K562 (cell line): ENCODE measurements at regions not wholly inside any gene's neighbourhood (a gene's known extent, or its start where the extent isn't known, plus 50 kb on each side); places are given as distances from the start of the nearest gene placed in this dataset.

Experiments
- ATAC-seq: fragments of 200-7000 bp; cut with Tn5 transposase; 3 replicates; pipeline ENCODE4 v1.9.1; 2020; ENCODE audit warnings: moderate library complexity
- BruUV-seq: library from RNA; stranded (reverse); fragments of 400-500 nt; replicated peaks from 2 replicates; lab custom pipeline; 2021; lab: Mats Ljungman, UMichigan
- CTCF ChIA-PET: fragments of 300-600 bp; formaldehyde crosslinking; extraction: SDS; loops from one replicate; lab custom pipeline; 2021; ENCODE audit warnings: low intra/inter-chr PET ratio; lab: Yijun Ruan, JAX
- POLR2A ChIA-PET: fragments of 300-600, 350-650 bp; sonication (Branson Sonifier 250); formaldehyde crosslinking; extraction: SDS; loops from one replicate; lab custom pipeline; 2021; ENCODE audit warnings: antibody characterized with exemption, inconsistent platforms; lab: Yijun Ruan, JAX
- DNase-seq, 4 experiments: peaks; one replicate each; pipeline versions ENCODE4 v3.0.0 to v3.0.0-alpha.2; 2011 to 2018; ENCODE audit warnings: low spot score in 3 of 4, mixed read lengths in 3 of 4; ENCODE audit errors: extremely low read depth in 1 of 4
- FAIRE-seq: peaks from 2 replicates; lab custom pipeline; 2011; peaks lifted over from hg19 to GRCh38; lab: Jason Lieb, UNC
- H2AFZ ChIP-seq: 2 replicates; pipeline ENCODE4 v1.6.0; 2011; ENCODE audit warnings: low read depth, low read length, control low read depth, inconsistent platforms
- H3K27ac ChIP-seq: fragments of 200-600 bp; 3 replicates; pipeline ENCODE4 v1.8.0; 2011; ENCODE audit warnings: low read depth, mild to moderate bottlenecking, control low read depth, inconsistent platforms, low read length, moderate library complexity, mixed read lengths; ENCODE audit errors: extremely low read depth
- H3K27me3 ChIP-seq, 2 experiments: fragments of 300-600 bp in 1 of 2; 2 replicates in 1 of 2; 3 replicates in 1 of 2; pipeline versions ENCODE4 v1.6.0 to v1.8.0; 2011; ENCODE audit warnings: inconsistent platforms in 2 of 2, low read length in 2 of 2, mild to moderate bottlenecking in 1 of 2, mixed read lengths in 1 of 2, moderate library complexity in 1 of 2; ENCODE audit not compliant: control insufficient read depth in 2 of 2, insufficient read depth in 2 of 2
- H3K36me3 ChIP-seq: fragments of 300-600 bp; 3 replicates; pipeline ENCODE4 v1.8.0; 2011; ENCODE audit warnings: mild to moderate bottlenecking, low read length, inconsistent platforms; ENCODE audit not compliant: control insufficient read depth, insufficient read depth
- H3K4me1 ChIP-seq, 2 experiments: fragments of 200-600 bp in 1 of 2; replicated peaks in 1 of 2; 2 replicates in 1 of 2; 3 replicates in 1 of 2; pipeline versions ENCODE4 v1.5.1 to v1.8.0; 2011; ENCODE audit warnings: inconsistent platforms in 2 of 2, low read length in 2 of 2, mild to moderate bottlenecking in 1 of 2, mixed read lengths in 1 of 2, moderate library complexity in 1 of 2; ENCODE audit not compliant: control insufficient read depth in 2 of 2, insufficient read depth in 2 of 2
- H3K4me2 ChIP-seq: 2 replicates; pipeline ENCODE4 v1.6.1; 2011; ENCODE audit warnings: low read length, control low read depth, inconsistent platforms, mixed read lengths; ENCODE audit not compliant: insufficient read depth
- H3K4me3 ChIP-seq: fragments of 200-600 bp; sonication (generic), shearing (Covaris generic); 2 replicates; pipeline ENCODE4 v1.5.1; 2016; ENCODE audit warnings: control low read depth, inconsistent platforms
- H3K79me2 ChIP-seq: fragments of 200-600 bp; 3 replicates; pipeline ENCODE4 v1.8.0; 2011; ENCODE audit warnings: low read length, inconsistent platforms; ENCODE audit not compliant: control insufficient read depth, insufficient read depth
- H3K9ac ChIP-seq, 2 experiments: 2 replicates each; pipeline versions ENCODE4 v1.6.0 to v1.6.1; 2011; ENCODE audit warnings: low read depth in 2 of 2, low read length in 2 of 2, control low read depth in 1 of 2, inconsistent platforms in 1 of 2, mild to moderate bottlenecking in 1 of 2, mixed read lengths in 1 of 2; ENCODE audit not compliant: insufficient read depth in 1 of 2
- H3K9me1 ChIP-seq: one replicate; pipeline ENCODE4 v1.6.0; 2011; ENCODE audit warnings: inconsistent platforms, mild to moderate bottlenecking, low read length, moderate library complexity; ENCODE audit not compliant: control insufficient read depth, insufficient read depth
- H3K9me3 ChIP-seq: replicated peaks from 2 replicates; pipeline ENCODE4 v1.5.1; 2011; ENCODE audit warnings: low read depth, low read length, inconsistent platforms; ENCODE audit not compliant: control insufficient read depth, insufficient read depth
- H4K20me1 ChIP-seq: replicated peaks from 2 replicates; pipeline ENCODE4 v1.6.1; 2011; ENCODE audit warnings: low read length, inconsistent platforms, mixed read lengths; ENCODE audit not compliant: control insufficient read depth, insufficient read depth
- CREB1 ChIP-seq, 2 experiments: sonication (generic) in 1 of 2; formaldehyde crosslinking in 1 of 2; IDR thresholded peaks; 2 replicates each; pipeline versions ENCODE4 v1.6.1 to v1.8.0; 2012 to 2022; ENCODE audit warnings: inconsistent platforms in 1 of 2, mild to moderate bottlenecking in 1 of 2, missing genetic modification reagents in 1 of 2, moderate library complexity in 1 of 2
- DMBX1 ChIP-seq: fragments of 250-450 bp; sonication (Bioruptor Pico); IDR thresholded peaks from 2 replicates; pipeline ENCODE4 v1.8.0; 2022; ENCODE audit warnings: inconsistent platforms, mild to moderate bottlenecking, moderate library complexity, borderline replicate concordance
- ETV5 ChIP-seq: sonication (generic); formaldehyde crosslinking; IDR thresholded peaks from 2 replicates; pipeline ENCODE4 v1.4.0; 2020; ENCODE audit warnings: low read depth, mild to moderate bottlenecking, missing genetic modification reagents
- GATAD2A ChIP-seq: fragments of 450-650 bp; IDR thresholded peaks from 2 replicates; pipeline ENCODE4 v1.6.1; 2017
- MED1 ChIP-seq: sonication (generic); formaldehyde crosslinking; IDR thresholded peaks from 2 replicates; pipeline ENCODE4 v1.8.1; 2023; ENCODE audit warnings: missing genetic modification reagents, borderline replicate concordance
- MEF2D ChIP-seq: conservative IDR thresholded peaks from 2 replicates; pipeline ENCODE4 v1.6.1; 2016; ENCODE audit warnings: low read depth, missing genetic modification characterization, missing compliant biosample characterization
- MGA ChIP-seq: fragments of 450-650 bp; IDR thresholded peaks from 2 replicates; pipeline ENCODE4 v1.6.1; 2016; ENCODE audit warnings: mild to moderate bottlenecking, moderate library complexity
- MIER1 ChIP-seq: fragments of 450-650 bp; IDR thresholded peaks from 2 replicates; pipeline ENCODE4 v1.6.1; 2016; ENCODE audit warnings: antibody characterized with exemption, mild to moderate bottlenecking, low read depth
- PHTF2 ChIP-seq: fragments of 250-450 bp; sonication (Bioruptor Pico); IDR thresholded peaks from 2 replicates; pipeline ENCODE4 v1.5.0; 2021; ENCODE audit warnings: mild to moderate bottlenecking
- SIX5 ChIP-seq, 2 experiments: IDR thresholded peaks; 2 replicates each; pipeline ENCODE4 v1.6.1; 2011; ENCODE audit warnings: low read length in 2 of 2, borderline replicate concordance in 1 of 2, low read depth in 1 of 2, mild to moderate bottlenecking in 1 of 2, moderate library complexity in 1 of 2; ENCODE audit not compliant: insufficient read depth in 1 of 2
- ZKSCAN8 ChIP-seq: fragments of 200-800 bp; sonication (Bioruptor generic); IDR thresholded peaks from 2 replicates; pipeline ENCODE4 v1.6.1; 2016; ENCODE audit warnings: missing genetic modification characterization, missing compliant biosample characterization
- ZNF174 ChIP-seq: fragments of 250-450 bp; sonication (Bioruptor Pico); IDR thresholded peaks from 2 replicates; pipeline ENCODE4 v1.4.0; 2020; ENCODE audit warnings: mild to moderate bottlenecking
- ZNF263 ChIP-seq: sonication (generic); formaldehyde crosslinking; IDR thresholded peaks from 2 replicates; pipeline ENCODE4 v1.8.0; 2022; ENCODE audit warnings: mild to moderate bottlenecking, missing genetic modification reagents, borderline replicate concordance
- ZNF644 ChIP-seq: fragments of 200-800 bp; sonication (Bioruptor generic); IDR thresholded peaks from 2 replicates; pipeline ENCODE4 v1.6.1; 2016; ENCODE audit warnings: low read depth, missing genetic modification characterization, missing compliant biosample characterization
- WGBS: fragments of 100-300 bp; shearing (Covaris generic); methylation state at CpG from one replicate; pipeline ENCODE4 v1.1.6; 2016; ENCODE audit warnings: low coverage, mixed read lengths; ENCODE audit not compliant: insufficient coverage; ENCODE audit errors: missing lambda C conversion rate; 5-methylcytosine and 5-hydroxymethylcytosine counted together
- in situ Hi-C: fragments of 300-500 bp; cut with MboI; formaldehyde crosslinking; loops from 4 replicates; pipeline ENCODE4 v1.15.0; 2018; ENCODE audit warnings: inconsistent platforms, mixed read lengths
- intact Hi-C: fragments of 100-400 bp; cut with micrococcal nuclease; formaldehyde crosslinking; loops from 2 replicates; pipeline ENCODE4 v1.14.2; 2022

GRCh38 chr7:52811537-52811936, 223.9 kb upstream of the POM121L12 start:
- 0% methylated on average over 1 of the region's 1 CpG for WGBS
- no peaks in the 10 kb centered on the region for H4K20me1 ChIP-seq
- no peaks in the 10 kb centered on the region for H3K27me3 ChIP-seq
- H3K9me3 ChIP-seq, result no peaks in the 10 kb centered on the region
- CTCF ChIA-PET, result no interaction called here
- TF ChIP-seq ZNF263 (no peak), PHTF2 (no peak), MED1 (CRISPR knock-in tag) (no peak), MGA (no peak), ZNF174 (no peak), GATAD2A (no peak), MEF2D (no peak), ZNF644 (no peak), DMBX1 (CRISPR knock-in tag) (no peak), ETV5 (CRISPR knock-in tag) (no peak), ZKSCAN8 (no peak), MIER1 (no peak), SIX5 (IDR thresholded peaks at IDR 0.05; ENCODE audit: borderline replicate concordance in 1 of 2, insufficient read depth in 1 of 2, low read depth in 1 of 2, low read length in 2 of 2) (no peak), CREB1 (IDR thresholded peaks at IDR 0.05) (no peak), CREB1 (CRISPR knock-in tag; IDR thresholded peaks at IDR 0.05) (no peak)
- H3K4me1 ChIP-seq, result no peaks in the 10 kb centered on the region
- ATAC-seq (no peak), DNase-seq (no peak), FAIRE-seq (no peak)
- no peaks in the 10 kb centered on the region for H3K79me2 ChIP-seq
- POLR2A ChIA-PET, result no interaction called here
- no peaks in the 10 kb centered on the region for H3K36me3 ChIP-seq
- no peak overlapping the region for H3K4me3 ChIP-seq
- in situ Hi-C loops (no loop called here), intact Hi-C loops (no loop called here)
- no peak overlapping the region for H3K9ac ChIP-seq
- no TSS peak for BruUV-seq
- H3K4me2 ChIP-seq, result no peak overlapping the region
- no peak overlapping the region for H2AFZ ChIP-seq
- H3K9me1 ChIP-seq, result no peaks in the 10 kb centered on the region
- H3K27ac ChIP-seq, result no peak overlapping the region
